Neural cell (in vitro differentiated cells): ENCODE measurements at regions not wholly inside any gene's neighbourhood (a gene's known extent, or its start where the extent isn't known, plus 50 kb on each side); places are given as distances from the start of the nearest gene placed in this dataset.

Source experiments
- H2AFZ ChIP-seq: fragments of 200-600, 300-800 bp; sonication (generic), shearing (Covaris generic); 2 replicates; pipeline ENCODE4 v1.6.0; 2014; ENCODE audit warnings: low read depth, mild to moderate bottlenecking, antibody characterized with exemption, low read length, moderate library complexity
- H3F3A ChIP-seq: fragments of 200-600 bp; shearing (Covaris generic); 2 replicates; pipeline ENCODE4 v1.6.1; 2016; ENCODE audit warnings: mild to moderate bottlenecking, moderate library complexity, mixed read lengths, antibody characterized with exemption, low read length; ENCODE audit not compliant: insufficient read depth, poor library complexity, severe bottlenecking
- H3K27ac ChIP-seq: fragments of 200-600, 300-800 bp; sonication (generic), shearing (Covaris generic); 2 replicates; pipeline ENCODE4 v1.5.1; 2014; ENCODE audit warnings: mild to moderate bottlenecking, low read length, moderate library complexity
- H3K27me3 ChIP-seq: fragments of 300-800, 200-600 bp; sonication (generic), shearing (Covaris generic); 2 replicates; pipeline ENCODE4 v1.6.0; 2014; ENCODE audit warnings: mild to moderate bottlenecking, low read depth, low read length, moderate library complexity; ENCODE audit not compliant: insufficient read depth
- H3K36me3 ChIP-seq: fragments of 300-800, 200-600 bp; sonication (generic), shearing (Covaris generic); 2 replicates; pipeline ENCODE4 v1.5.1; 2014; ENCODE audit warnings: mild to moderate bottlenecking, antibody characterized with exemption, low read length, moderate library complexity; ENCODE audit not compliant: insufficient read depth
- H3K4me2 ChIP-seq: fragments of 300-800, 200-600 bp; sonication (generic), shearing (Covaris generic); 2 replicates; pipeline ENCODE4 v1.6.0; 2014; ENCODE audit warnings: mild to moderate bottlenecking, low read length
- H3K4me3 ChIP-seq: fragments of 300-800, 200-600 bp; sonication (generic), shearing (Covaris generic); 2 replicates; pipeline ENCODE4 v1.5.1; 2014; ENCODE audit warnings: mild to moderate bottlenecking, low read length, moderate library complexity
- H3K79me2 ChIP-seq: fragments of 200-600 bp; shearing (Covaris generic); replicated peaks from 2 replicates; pipeline ENCODE4 v1.6.0; 2014; ENCODE audit warnings: mild to moderate bottlenecking, low read length, moderate library complexity; ENCODE audit not compliant: insufficient read depth
- H3K9ac ChIP-seq: fragments of 300-800, 200-600 bp; sonication (generic), shearing (Covaris generic); 2 replicates; pipeline ENCODE4 v1.6.1; 2016; ENCODE audit warnings: mild to moderate bottlenecking, low read length, mixed read lengths
- H3K9me2 ChIP-seq: fragments of 200-600 bp; shearing (Covaris generic); 2 replicates; pipeline ENCODE4 v1.6.1; 2016; ENCODE audit warnings: mild to moderate bottlenecking, low read length, mixed read lengths; ENCODE audit not compliant: insufficient read depth
- H3K9me3 ChIP-seq: fragments of 200-600, 300-800 bp; sonication (generic), shearing (Covaris generic); 2 replicates; pipeline ENCODE4 v1.6.1; 2016; ENCODE audit warnings: mild to moderate bottlenecking, mixed run types, low read length, moderate library complexity, mixed read lengths
- H4K20me1 ChIP-seq: fragments of 200-600 bp; shearing (Covaris generic); 2 replicates; pipeline ENCODE4 v1.6.1; 2016; ENCODE audit warnings: mild to moderate bottlenecking, mixed run types; ENCODE audit not compliant: insufficient read depth
- CTCF ChIP-seq: fragments of 450-650 bp; IDR thresholded peaks from 2 replicates; pipeline ENCODE4 v1.5.1; 2014; ENCODE audit warnings: antibody characterized with exemption, mild to moderate bottlenecking, moderate library complexity; ENCODE audit not compliant: poor library complexity, severe bottlenecking
- EP300 ChIP-seq: fragments of 450-650 bp; conservative IDR thresholded peaks from 2 replicates; pipeline ENCODE4 v1.6.1; 2014; ENCODE audit warnings: antibody characterized with exemption, mild to moderate bottlenecking, moderate library complexity; ENCODE audit not compliant: poor library complexity, severe bottlenecking
- EZH2 ChIP-seq: fragments of 200-600, 300-800 bp; shearing (Covaris generic), sonication (generic); IDR thresholded peaks from 2 replicates; pipeline ENCODE4 v1.6.1; 2014; ENCODE audit warnings: antibody characterized with exemption, low read length, borderline replicate concordance, mild to moderate bottlenecking; ENCODE audit not compliant: insufficient read depth, poor library complexity, severe bottlenecking
- MXI1 ChIP-seq: fragments of 450-650 bp; conservative IDR thresholded peaks from 2 replicates; pipeline ENCODE4 v1.6.1; 2014; ENCODE audit warnings: antibody characterized with exemption, mild to moderate bottlenecking; ENCODE audit not compliant: poor library complexity, severe bottlenecking
- POLR2AphosphoS5 ChIP-seq: IDR thresholded peaks from 2 replicates; pipeline ENCODE4 v1.6.1; 2012
- RAD21 ChIP-seq: fragments of 450-650 bp; conservative IDR thresholded peaks from 2 replicates; pipeline ENCODE4 v1.6.1; 2014; ENCODE audit warnings: antibody characterized with exemption, mild to moderate bottlenecking, moderate library complexity
- REST ChIP-seq: IDR thresholded peaks from 2 replicates; pipeline ENCODE4 v1.6.1; 2012; ENCODE audit warnings: borderline replicate concordance
- SMC3 ChIP-seq: fragments of 450-650 bp; conservative IDR thresholded peaks from 2 replicates; pipeline ENCODE4 v1.6.1; 2014; ENCODE audit warnings: antibody characterized with exemption, mild to moderate bottlenecking, moderate library complexity; ENCODE audit not compliant: poor library complexity
- TAF1 ChIP-seq: IDR thresholded peaks from 2 replicates; pipeline ENCODE4 v1.6.1; 2012; ENCODE audit warnings: low read depth

- Histone ChIP-seq H3K36me3 (no peaks in the 10 kb centered on the region), H3K9ac (no peak overlapping the region), H3K4me3 (no peak overlapping the region), H3K27ac (no peak overlapping the region), H3K9me2 (no peaks in the 10 kb centered on the region), H3K79me2 (no peaks in the 10 kb centered on the region), H3F3A (no peaks in the 10 kb centered on the region), H2AFZ (no peak overlapping the region), H3K9me3 (no peaks in the 10 kb centered on the region), H4K20me1 (no peaks in the 10 kb centered on the region), H3K4me2 (no peak overlapping the region), H3K27me3 (no peaks in the 10 kb centered on the region)
- TF ChIP-seq RAD21 = no peak
- no peak for TF ChIP-seq MXI1
- TF ChIP-seq POLR2AphosphoS5 = no peak
- TF ChIP-seq TAF1 = no peak
- no peak for TF ChIP-seq REST
- TF ChIP-seq EP300 = no peak
- no peak for TF ChIP-seq EZH2
- no peak for TF ChIP-seq CTCF
- TF ChIP-seq SMC3 = no peak
These were observed 115.2 kb downstream of the TTC32 start for GRCh38 chr2:19786408-19787058.

GRCh38 chr2:19785867-19786266 lies 115.9 kb downstream of the TTC32 start:
- no peak overlapping the region for H2AFZ ChIP-seq
- no peak overlapping the region for H3K4me3 ChIP-seq
- no peaks in the 10 kb centered on the region for H3K27me3 ChIP-seq
- no peaks in the 10 kb centered on the region for H3F3A ChIP-seq
- H4K20me1 ChIP-seq = no peaks in the 10 kb centered on the region
- no peaks in the 10 kb centered on the region for H3K9me3 ChIP-seq
- TF ChIP-seq RAD21 (no peak), POLR2AphosphoS5 (no peak)
- H3K9ac ChIP-seq = no peak overlapping the region
- H3K36me3 ChIP-seq = no peaks in the 10 kb centered on the region
- H3K9me2 ChIP-seq = no peaks in the 10 kb centered on the region
- no peak overlapping the region for H3K4me2 ChIP-seq
- no peak overlapping the region for H3K27ac ChIP-seq
- H3K79me2 ChIP-seq = no peaks in the 10 kb centered on the region
